ENCODE measurements at regions not wholly inside any gene's neighbourhood (a gene's known extent, or its start where the extent isn't known, plus 50 kb on each side); places are given as distances from the start of the nearest gene placed in this dataset.

DNA sequence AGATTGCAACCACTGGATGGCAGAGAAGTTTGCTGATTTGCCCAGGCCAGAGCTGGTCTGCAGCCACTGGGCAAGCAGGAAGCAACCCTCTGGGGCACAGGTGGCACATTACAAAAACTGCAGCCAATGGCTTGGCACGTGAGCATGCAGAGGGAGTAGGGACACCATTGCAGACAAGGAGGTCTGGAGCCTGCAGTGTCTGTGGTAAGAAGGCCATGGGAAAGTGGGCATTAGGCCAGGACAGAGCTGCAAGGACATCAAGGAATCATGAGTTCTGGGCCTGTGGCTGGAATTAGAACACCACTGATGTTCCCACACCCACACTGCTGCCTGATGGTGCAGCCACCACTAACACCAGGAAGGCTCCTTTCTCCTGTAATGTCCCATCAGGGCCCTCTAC lies 113.0 kb downstream of the TSEN15 start:
- Histone ChIP-seq H3K36me3 (no peaks in the 10 kb centered on the region), H3K4me1 (peaks cover 0 to 18% (median 0%) of the 10 kb centered on the region in 4 donors), H3K27ac (no peak overlapping the region), H3K4me3 (no peak overlapping the region), H3K27me3 (no peaks in the 10 kb centered on the region), H3K9me3 (no peaks in the 10 kb centered on the region)
- TF ChIP-seq CTCF (IDR thresholded peaks at IDR 0.05), result no peak
- no peak for DNase-seq
- intact Hi-C loops (cut with DNase I; ENCODE audit: low total_unique reads), result no loop called here

DNA sequence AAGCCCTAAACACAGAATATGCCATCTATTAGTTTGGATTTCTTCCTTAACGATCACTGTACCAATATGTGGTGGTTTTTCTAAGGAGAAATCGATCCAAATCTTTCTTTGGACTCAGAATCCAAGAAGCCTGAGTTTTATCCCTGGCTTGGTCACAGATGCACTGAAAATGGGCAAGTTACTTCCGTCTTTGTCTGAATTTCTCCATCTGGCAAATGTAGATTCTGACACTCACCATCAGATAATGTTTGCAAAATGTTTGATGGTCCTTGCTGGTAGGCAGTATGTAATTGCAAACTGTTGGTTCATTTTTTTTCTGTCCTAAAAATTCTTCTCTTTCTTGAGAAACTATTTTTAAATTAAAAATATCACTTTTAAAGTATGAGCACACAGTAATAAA lies 115.0 kb downstream of the TSEN15 start:
- no peaks in the 10 kb centered on the region for H3K27me3 ChIP-seq
- no peak for TF ChIP-seq CTCF (IDR thresholded peaks at IDR 0.05)
- H3K36me3 ChIP-seq, result no peaks in the 10 kb centered on the region
- H3K4me1 ChIP-seq, result peaks cover 0 to 18% (median 0%) of the 10 kb centered on the region in 4 donors
- H3K9me3 ChIP-seq, result no peaks in the 10 kb centered on the region
- intact Hi-C loops (cut with DNase I; ENCODE audit: low total_unique reads), result no loop called here
- DNase-seq, result no peak
- no peak overlapping the region for H3K4me3 ChIP-seq
- H3K27ac ChIP-seq, result no peak overlapping the region

- no peak for DNase-seq
- H3K36me3 ChIP-seq, result no peaks in the 10 kb centered on the region
- no peaks in the 10 kb centered on the region for H3K9me3 ChIP-seq
- intact Hi-C loops (cut with DNase I; ENCODE audit: low total_unique reads), result no loop called here
- H3K4me1 ChIP-seq, result peaks cover 0 to 18% (median 0%) of the 10 kb centered on the region in 4 donors
- no peak overlapping the region for H3K27ac ChIP-seq
- no peaks in the 10 kb centered on the region for H3K27me3 ChIP-seq
- no peak for TF ChIP-seq CTCF (IDR thresholded peaks at IDR 0.05)
- no peak overlapping the region for H3K4me3 ChIP-seq
Measured at GRCh38 chr1:184167352-184167751, 115.8 kb downstream of the TSEN15 start.

GRCh38 chr1:184170719-184171118 lies 119.2 kb downstream of the TSEN15 start:
- no peaks in the 10 kb centered on the region for H3K36me3 ChIP-seq
- peaks cover 0 to 10% (median 0%) of the 10 kb centered on the region in 4 donors for H3K4me1 ChIP-seq
- no peak for TF ChIP-seq CTCF (IDR thresholded peaks at IDR 0.05)
- no peak overlapping the region for H3K27ac ChIP-seq
- no peak overlapping the region for H3K4me3 ChIP-seq
- no peak for DNase-seq
- no peaks in the 10 kb centered on the region for H3K27me3 ChIP-seq
- intact Hi-C loops (cut with DNase I; ENCODE audit: low total_unique reads), result no loop called here
- H3K9me3 ChIP-seq, result no peaks in the 10 kb centered on the region

DNA sequence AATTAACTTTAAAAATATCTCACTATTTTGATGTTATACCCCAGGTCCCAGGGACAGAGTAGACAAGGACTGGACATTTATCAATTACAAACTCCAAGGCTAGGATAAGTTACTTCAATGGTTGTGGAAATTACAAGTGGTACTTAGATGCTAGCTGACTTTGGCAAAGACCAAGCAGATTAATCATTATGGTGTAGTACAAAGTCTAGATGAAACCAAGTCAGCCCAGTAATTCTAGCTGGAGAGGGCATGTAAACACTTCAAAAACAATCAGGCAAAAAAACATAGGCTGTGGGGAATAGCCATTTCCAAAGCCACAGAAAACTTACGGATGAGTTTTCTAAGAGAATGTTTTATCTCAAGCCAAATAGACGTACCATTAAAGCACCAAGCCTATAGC lies 124.5 kb downstream of the TSEN15 start:
- Histone ChIP-seq H3K9me3 (no peaks in the 10 kb centered on the region), H3K4me1 (no peaks in the 10 kb centered on the region), H3K36me3 (no peaks in the 10 kb centered on the region), H3K27me3 (no peaks in the 10 kb centered on the region), H3K4me3 (no peak overlapping the region), H3K27ac (no peak overlapping the region)
- intact Hi-C loops (cut with DNase I; ENCODE audit: low total_unique reads), result no loop called here
- no peak for DNase-seq
- TF ChIP-seq CTCF (IDR thresholded peaks at IDR 0.05), result no peak

DNA sequence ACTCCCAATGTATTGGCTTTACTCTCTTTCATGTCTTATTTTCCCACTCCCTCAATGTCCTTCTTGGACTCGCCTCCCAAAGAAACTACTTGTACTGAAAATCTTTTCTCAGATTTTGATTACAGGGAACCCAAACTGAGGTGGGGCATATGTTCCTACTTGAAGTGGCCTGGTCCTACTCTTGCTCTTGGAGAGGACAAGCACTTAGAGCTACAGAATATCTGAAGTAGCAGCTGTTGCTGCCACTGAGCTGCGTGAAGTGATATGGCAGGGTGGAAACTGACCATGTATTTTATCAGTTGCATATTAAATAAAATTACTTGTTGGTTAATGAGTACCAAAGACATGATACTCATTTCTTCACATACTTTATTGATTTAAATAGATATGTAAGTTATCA lies 129.5 kb downstream of the TSEN15 start:
- H3K36me3 ChIP-seq, result no peaks in the 10 kb centered on the region
- H3K4me3 ChIP-seq, result no peak overlapping the region
- intact Hi-C loops (cut with DNase I; ENCODE audit: low total_unique reads), result no loop called here
- no peak overlapping the region for H3K27ac ChIP-seq
- no peak for TF ChIP-seq CTCF (IDR thresholded peaks at IDR 0.05)
- DNase-seq, result no peak
- H3K27me3 ChIP-seq, result no peaks in the 10 kb centered on the region
- H3K4me1 ChIP-seq, result no peaks in the 10 kb centered on the region
- H3K9me3 ChIP-seq, result no peaks in the 10 kb centered on the region
